ENCODE measurements at regions not wholly inside any gene's neighbourhood (a gene's known extent, or its start where the extent isn't known, plus 50 kb on each side); places are given as distances from the start of the nearest gene placed in this dataset.

DNA sequence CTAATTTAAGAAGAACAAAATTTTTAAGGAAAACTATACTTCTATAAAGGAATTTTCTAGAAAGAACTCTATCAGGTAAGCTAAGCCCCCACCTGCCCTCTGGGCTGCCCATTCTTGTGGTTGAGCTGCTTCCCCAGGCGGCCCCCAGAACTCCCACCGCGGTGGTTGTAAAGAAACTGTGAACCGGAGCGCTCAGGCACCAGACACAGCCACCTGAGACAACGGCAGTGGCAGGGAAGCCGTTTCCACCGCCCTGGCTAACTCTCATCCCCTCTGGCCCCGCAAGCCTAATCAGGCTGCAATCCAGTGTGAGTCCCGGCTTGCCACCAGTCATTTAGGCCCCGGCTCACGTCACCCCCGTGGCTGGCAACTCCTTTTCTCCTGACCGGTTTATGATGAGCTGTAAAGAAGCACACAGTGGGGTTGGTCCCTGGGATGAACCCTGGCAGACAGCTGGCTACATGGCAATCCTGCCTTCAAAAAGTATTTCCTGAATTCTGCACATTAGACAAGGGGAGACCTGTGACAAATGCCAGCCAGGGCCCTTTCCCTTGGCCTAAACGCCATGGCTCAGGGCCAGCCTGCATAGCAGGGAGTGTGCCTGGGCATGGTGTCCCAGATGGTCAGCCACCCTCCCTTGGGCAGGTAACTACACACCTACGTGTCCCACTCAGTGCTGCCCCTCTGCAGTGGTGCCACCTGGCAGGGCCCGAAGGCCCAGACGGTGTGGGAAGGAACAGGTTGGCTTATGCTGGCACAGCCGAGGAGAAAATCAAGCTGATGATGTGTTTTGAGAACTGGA lies 63.8 kb upstream of the GPR31 start:
- TF ChIP-seq YY1 (IDR thresholded peaks at IDR 0.05; ENCODE audit: insufficient read depth, insufficient read length) (no peak), ZNF274 (IDR thresholded peaks at IDR 0.05; ENCODE audit: low read depth, low read length) (no peak)
